ENCODE measurements at regions not wholly inside any gene's neighbourhood (a gene's known extent, or its start where the extent isn't known, plus 50 kb on each side); places are given as distances from the start of the nearest gene placed in this dataset.

DNA sequence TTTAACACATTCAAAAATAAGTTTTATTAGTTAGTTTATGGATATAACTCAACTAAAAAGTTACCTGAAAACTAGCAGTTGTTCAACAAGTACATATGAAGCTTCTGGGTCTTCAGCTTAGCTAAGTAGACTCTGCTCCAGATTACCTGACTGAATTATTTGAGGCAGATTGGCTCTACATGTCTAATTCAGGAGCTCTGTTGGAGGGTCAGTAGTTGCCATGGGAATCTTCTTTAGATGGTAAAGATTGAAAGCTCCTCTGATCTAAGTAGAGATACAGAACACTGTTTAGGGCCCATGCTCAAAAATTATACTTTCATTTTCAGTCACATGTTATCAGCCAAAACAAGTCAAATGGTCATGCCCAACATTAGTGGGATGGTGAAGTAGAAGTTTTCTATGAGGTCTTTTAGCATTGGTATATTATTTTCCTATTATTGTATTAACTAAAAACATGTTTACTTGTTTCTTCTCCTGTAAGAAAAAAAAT is 1476.9 kb downstream of the OTOL1 start:
- TF ChIP-seq POLR2AphosphoS5 (IDR thresholded peaks at IDR 0.05) (no peak), POLR2A (IDR thresholded peaks at IDR 0.05) (no peak), EP300 (IDR thresholded peaks at IDR 0.05) (no peak)
- TF ChIP-seq, protein P1, sequence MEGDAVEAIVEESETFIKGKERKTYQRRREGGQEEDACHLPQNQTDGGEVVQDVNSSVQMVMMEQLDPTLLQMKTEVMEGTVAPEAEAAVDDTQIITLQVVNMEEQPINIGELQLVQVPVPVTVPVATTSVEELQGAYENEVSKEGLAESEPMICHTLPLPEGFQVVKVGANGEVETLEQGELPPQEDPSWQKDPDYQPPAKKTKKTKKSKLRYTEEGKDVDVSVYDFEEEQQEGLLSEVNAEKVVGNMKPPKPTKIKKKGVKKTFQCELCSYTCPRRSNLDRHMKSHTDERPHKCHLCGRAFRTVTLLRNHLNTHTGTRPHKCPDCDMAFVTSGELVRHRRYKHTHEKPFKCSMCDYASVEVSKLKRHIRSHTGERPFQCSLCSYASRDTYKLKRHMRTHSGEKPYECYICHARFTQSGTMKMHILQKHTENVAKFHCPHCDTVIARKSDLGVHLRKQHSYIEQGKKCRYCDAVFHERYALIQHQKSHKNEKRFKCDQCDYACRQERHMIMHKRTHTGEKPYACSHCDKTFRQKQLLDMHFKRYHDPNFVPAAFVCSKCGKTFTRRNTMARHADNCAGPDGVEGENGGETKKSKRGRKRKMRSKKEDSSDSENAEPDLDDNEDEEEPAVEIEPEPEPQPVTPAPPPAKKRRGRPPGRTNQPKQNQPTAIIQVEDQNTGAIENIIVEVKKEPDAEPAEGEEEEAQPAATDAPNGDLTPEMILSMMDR (IDR thresholded peaks at IDR 0.05), result no peak

All from upper lobe of left lung (tissue), 4 donors.